GM12891 (cell line): ENCODE measurements at regions not wholly inside any gene's neighbourhood (a gene's known extent, or its start where the extent isn't known, plus 50 kb on each side); places are given as distances from the start of the nearest gene placed in this dataset.

ENCODE experiments used
- POLR2A ChIP-seq: IDR thresholded peaks from 2 replicates; pipeline ENCODE4 v1.6.1; 2011; ENCODE audit warnings: low read depth, low read length, control low read depth
- POLR2AphosphoS5 ChIP-seq: IDR thresholded peaks from 2 replicates; pipeline ENCODE4 v1.6.1; 2011; ENCODE audit warnings: low read depth, low read length, control low read depth
- POU2F2 ChIP-seq: IDR thresholded peaks from 2 replicates; pipeline ENCODE4 v1.6.1; 2011; ENCODE audit warnings: low read depth, mild to moderate bottlenecking, control low read depth, low read length, moderate library complexity
- SPI1 ChIP-seq: IDR thresholded peaks from 2 replicates; pipeline ENCODE4 v1.6.1; 2011; ENCODE audit warnings: low read depth, low read length, control low read depth
- TAF1 ChIP-seq: IDR thresholded peaks from 2 replicates; pipeline ENCODE4 v1.6.1; 2011; ENCODE audit warnings: low read depth, low read length, control low read depth

- TF ChIP-seq POLR2A (no peak), POLR2AphosphoS5 (no peak), TAF1 (no peak), POU2F2 (no peak), SPI1 (no peak)
These were observed 153.3 kb downstream of the FSIP2 start for GRCh38 chr2:185891804-185892411.
